HEK293 (cell line): ENCODE measurements at regions not wholly inside any gene's neighbourhood (a gene's known extent, or its start where the extent isn't known, plus 50 kb on each side); places are given as distances from the start of the nearest gene placed in this dataset.

ENCODE experiments used
- CTCF ChIP-seq: fragments of 450-650 bp; formaldehyde crosslinking; IDR thresholded peaks from 2 replicates; pipeline ENCODE4 v1.5.1; 2016; ENCODE audit warnings: missing biosample characterization, missing genetic modification characterization
- EGR2 ChIP-seq: fragments of 450-650 bp; formaldehyde crosslinking; IDR thresholded peaks from 2 replicates; pipeline ENCODE4 v1.5.1; 2016; ENCODE audit warnings: low read depth, missing biosample characterization, missing genetic modification characterization
- HOXC10 ChIP-seq: sonication (generic); formaldehyde crosslinking; IDR thresholded peaks from 2 replicates; pipeline ENCODE4 v1.8.1; 2023; ENCODE audit warnings: mild to moderate bottlenecking, missing genetic modification reagents
- REST ChIP-seq: fragments of 450-650 bp; formaldehyde crosslinking; IDR thresholded peaks from 2 replicates; pipeline ENCODE4 v1.5.1; 2016; ENCODE audit warnings: missing biosample characterization, missing genetic modification characterization
- YY1 ChIP-seq: fragments of 450-650 bp; formaldehyde crosslinking; IDR thresholded peaks from 2 replicates; pipeline ENCODE4 v1.5.1; 2018; ENCODE audit warnings: missing biosample characterization, missing genetic modification characterization
- ZBTB7A ChIP-seq: fragments of 450-650 bp; formaldehyde crosslinking; IDR thresholded peaks from 2 replicates; pipeline ENCODE4 v1.5.1; 2016; ENCODE audit warnings: low read depth, missing biosample characterization, missing genetic modification characterization
- ZEB2 ChIP-seq: fragments of 450-650 bp; formaldehyde crosslinking; IDR thresholded peaks from 2 replicates; pipeline ENCODE4 v1.5.1; 2016; ENCODE audit warnings: missing biosample characterization, missing genetic modification characterization
- ZNF350 ChIP-seq: fragments of 450-650 bp; formaldehyde crosslinking; IDR thresholded peaks from 2 replicates; pipeline ENCODE4 v1.5.0; 2017; ENCODE audit warnings: missing biosample characterization, mild to moderate bottlenecking, missing genetic modification characterization
- ZNF76 ChIP-seq: fragments of 450-650 bp; formaldehyde crosslinking; IDR thresholded peaks from 2 replicates; pipeline ENCODE4; 2016; ENCODE audit warnings: low read depth, missing biosample characterization, missing genetic modification characterization, borderline replicate concordance

- TF ChIP-seq CTCF (tag by site-specific recombination): no peak
- TF ChIP-seq ZNF350 (tag by site-specific recombination): no peak
- TF ChIP-seq YY1 (tag by site-specific recombination): no peak
- no peak for TF ChIP-seq HOXC10 (CRISPR knock-in tag)
- no peak for TF ChIP-seq ZBTB7A (tag by site-specific recombination)
- TF ChIP-seq EGR2: no peak
- no peak for TF ChIP-seq ZNF76 (tag by site-specific recombination)
- no peak for TF ChIP-seq ZEB2
- TF ChIP-seq REST (tag by site-specific recombination): no peak
Observed at GRCh38 chr5:92616085-92616484, 964.9 kb downstream of the NR2F1-AS1 start.
